Natural killer cell (primary cell): ENCODE measurements at regions not wholly inside any gene's neighbourhood (a gene's known extent, or its start where the extent isn't known, plus 50 kb on each side); places are given as distances from the start of the nearest gene placed in this dataset.

Experiments
- ATAC-seq, 3 donors: fragments of 150-1000 bp in 2 of 3; fragments of 200-7000 bp in 1 of 3; cut with Tn5 transposase; 1 replicate in 1 of 3; 2 replicates in 2 of 3; pipeline ENCODE4 v1.10.0; 2021; ENCODE audit warnings: mild to moderate bottlenecking in 2 of 3, moderate library complexity in 2 of 3
- DNase-seq, 2 donors: peaks; one replicate each; pipeline versions ENCODE4 v3.0.0 to v3.0.0-alpha.2; 2013 to 2021; ENCODE audit warnings: mixed read lengths in 1 of 2
- H3K27ac ChIP-seq: one replicate; pipeline ENCODE4 v1.5.1; 2013; ENCODE audit warnings: mild to moderate bottlenecking, low read length
- H3K27me3 ChIP-seq: one replicate; pipeline ENCODE4 v1.6.1; 2013; ENCODE audit warnings: low read length; ENCODE audit not compliant: control insufficient read depth, insufficient read depth
- H3K36me3 ChIP-seq: one replicate; pipeline ENCODE4 v1.6.1; 2013; ENCODE audit warnings: low read length; ENCODE audit not compliant: control insufficient read depth, insufficient read depth
- H3K4me1 ChIP-seq: one replicate; pipeline ENCODE4 v1.6.1; 2013; ENCODE audit warnings: low read length; ENCODE audit not compliant: control insufficient read depth, insufficient read depth
- H3K4me3 ChIP-seq: one replicate; pipeline ENCODE4 v1.5.1; 2013; ENCODE audit warnings: low read length
- H3K9me3 ChIP-seq: one replicate; pipeline ENCODE4 v1.6.1; 2013; ENCODE audit warnings: low read length; ENCODE audit not compliant: control insufficient read depth, insufficient read depth
- H3K27ac Mint-ChIP-seq, 2 donors: one replicate each; pipeline ENCODE4 v1.8.0; 2022; ENCODE audit warnings: mild to moderate bottlenecking in 2 of 2, mixed read lengths in 2 of 2, moderate library complexity in 1 of 2
- H3K27me3 Mint-ChIP-seq, 2 donors: one replicate each; pipeline ENCODE4 v1.8.0; 2022; ENCODE audit warnings: low read depth in 2 of 2, mixed read lengths in 2 of 2
- H3K36me3 Mint-ChIP-seq: one replicate; pipeline ENCODE4 v1.8.0; 2022; ENCODE audit warnings: mixed read lengths
- H3K4me1 Mint-ChIP-seq, 2 donors: one replicate each; pipeline ENCODE4 v1.8.0; 2022; ENCODE audit warnings: mixed read lengths in 2 of 2
- H3K4me3 Mint-ChIP-seq: one replicate; pipeline ENCODE4 v1.8.0; 2022; ENCODE audit warnings: mild to moderate bottlenecking, moderate library complexity, mixed read lengths
- H3K9me3 Mint-ChIP-seq, 2 donors: one replicate each; pipeline ENCODE4 v1.8.0; 2022; ENCODE audit warnings: mixed read lengths in 2 of 2
- WGBS: methylation state at CpG from one replicate; pipeline ENCODE4 v1.1.7; 2013; ENCODE audit warnings: missing lambda C conversion rate; ENCODE audit not compliant: insufficient coverage; 5-methylcytosine and 5-hydroxymethylcytosine counted together
- intact Hi-C: fragments of 100-400 bp; cut with micrococcal nuclease; formaldehyde crosslinking; loops from one replicate; pipeline ENCODE4 v1.14.2; 2022
- TF ChIP-seq, protein P1 (sequence below): fragments of 200-600 bp; IDR thresholded peaks from one replicate; pipeline ENCODE4 v1.8.0; 2022; ENCODE audit warnings: antibody characterized with exemption

DNA sequence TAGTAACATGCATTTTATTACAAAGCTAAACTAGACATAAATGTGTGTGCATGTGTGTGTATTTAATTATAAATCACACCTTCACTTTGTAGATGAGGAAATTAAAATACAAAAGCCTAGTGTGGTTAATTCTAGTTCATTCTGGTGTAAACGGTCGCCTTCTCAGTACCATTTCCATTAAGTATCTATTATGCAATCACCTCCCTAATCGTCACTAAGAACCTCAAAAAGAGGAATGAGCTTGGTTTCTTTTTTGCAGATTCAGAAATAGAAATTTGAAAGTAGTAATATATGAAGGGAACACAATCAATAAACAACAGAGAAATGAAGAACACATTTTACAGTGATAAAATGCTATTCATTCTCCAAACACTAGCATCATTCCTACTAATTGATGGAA lies 233.2 kb downstream of the ZBBX start:
- DNase-seq (no peak), ATAC-seq (no peak)
- H3K4me3 Mint-ChIP-seq, result no peak overlapping the region
- no peaks in the 10 kb centered on the region for H3K4me1 ChIP-seq
- H3K27ac Mint-ChIP-seq, result no peak overlapping the region
- H3K9me3 ChIP-seq, result no peaks in the 10 kb centered on the region
- no peaks in the 10 kb centered on the region for H3K4me1 Mint-ChIP-seq
- no peak overlapping the region for H3K4me3 ChIP-seq
- TF ChIP-seq, protein P1, sequence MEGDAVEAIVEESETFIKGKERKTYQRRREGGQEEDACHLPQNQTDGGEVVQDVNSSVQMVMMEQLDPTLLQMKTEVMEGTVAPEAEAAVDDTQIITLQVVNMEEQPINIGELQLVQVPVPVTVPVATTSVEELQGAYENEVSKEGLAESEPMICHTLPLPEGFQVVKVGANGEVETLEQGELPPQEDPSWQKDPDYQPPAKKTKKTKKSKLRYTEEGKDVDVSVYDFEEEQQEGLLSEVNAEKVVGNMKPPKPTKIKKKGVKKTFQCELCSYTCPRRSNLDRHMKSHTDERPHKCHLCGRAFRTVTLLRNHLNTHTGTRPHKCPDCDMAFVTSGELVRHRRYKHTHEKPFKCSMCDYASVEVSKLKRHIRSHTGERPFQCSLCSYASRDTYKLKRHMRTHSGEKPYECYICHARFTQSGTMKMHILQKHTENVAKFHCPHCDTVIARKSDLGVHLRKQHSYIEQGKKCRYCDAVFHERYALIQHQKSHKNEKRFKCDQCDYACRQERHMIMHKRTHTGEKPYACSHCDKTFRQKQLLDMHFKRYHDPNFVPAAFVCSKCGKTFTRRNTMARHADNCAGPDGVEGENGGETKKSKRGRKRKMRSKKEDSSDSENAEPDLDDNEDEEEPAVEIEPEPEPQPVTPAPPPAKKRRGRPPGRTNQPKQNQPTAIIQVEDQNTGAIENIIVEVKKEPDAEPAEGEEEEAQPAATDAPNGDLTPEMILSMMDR, result no peak
- peaks cover 4 to 10% of the 10 kb centered on the region in 2 donors for H3K9me3 Mint-ChIP-seq
- WGBS, result no CpG with 5 or more reads among the region's 3 CpGs
- no peaks in the 10 kb centered on the region for H3K36me3 Mint-ChIP-seq
- intact Hi-C loops, result no loop called here
- no peaks in the 10 kb centered on the region for H3K27me3 ChIP-seq
- no peaks in the 10 kb centered on the region for H3K27me3 Mint-ChIP-seq
- no peaks in the 10 kb centered on the region for H3K36me3 ChIP-seq
- no peak overlapping the region for H3K27ac ChIP-seq

DNA sequence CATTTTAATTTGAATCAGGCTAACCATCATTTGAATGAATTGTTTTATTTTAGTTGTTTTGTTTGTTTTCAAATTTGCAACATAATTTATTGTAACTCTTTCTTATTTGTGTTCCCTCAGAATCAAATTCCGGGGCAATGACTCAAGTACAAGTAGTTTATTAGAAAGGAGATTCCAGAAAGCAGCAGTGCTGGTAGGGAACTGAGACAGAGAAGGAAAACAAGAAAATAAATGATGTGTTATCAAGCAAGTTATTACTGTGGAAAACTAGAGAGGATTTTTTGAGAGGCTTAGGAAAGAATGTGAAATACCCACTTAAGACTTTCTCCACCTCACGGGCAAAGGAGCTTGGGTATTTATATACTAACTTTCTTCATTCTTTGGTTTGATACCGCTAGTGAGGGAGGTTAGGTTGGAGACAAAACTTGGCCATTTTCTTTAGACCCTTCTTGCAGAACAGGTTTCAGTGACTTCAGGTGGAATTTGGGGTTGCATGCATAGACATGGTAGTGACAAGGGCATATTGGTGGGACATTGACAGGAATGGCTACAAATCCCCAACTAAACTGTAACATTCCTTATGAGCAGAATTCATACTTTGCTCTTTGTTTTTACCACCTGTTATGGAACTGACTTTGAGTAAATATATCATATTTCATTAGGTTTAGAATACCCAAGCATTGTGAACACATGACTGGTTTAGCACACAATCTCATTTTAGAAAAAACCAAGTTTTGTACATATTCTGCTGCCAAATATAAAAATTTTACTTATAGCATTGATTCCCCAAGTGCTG lies 254.3 kb downstream of the ZBBX start:
- H3K4me1 Mint-ChIP-seq, result no peaks in the 10 kb centered on the region
- ATAC-seq (no peak), DNase-seq (no peak)
- peaks cover 10 to 14% of the 10 kb centered on the region in 2 donors for H3K9me3 Mint-ChIP-seq
- TF ChIP-seq, protein P1, result no peak
- no peak overlapping the region for H3K27ac Mint-ChIP-seq
- Histone ChIP-seq H3K27me3 (no peaks in the 10 kb centered on the region), H3K4me1 (no peaks in the 10 kb centered on the region), H3K9me3 (no peaks in the 10 kb centered on the region), H3K36me3 (no peaks in the 10 kb centered on the region), H3K27ac (no peak overlapping the region), H3K4me3 (no peak overlapping the region)
- H3K4me3 Mint-ChIP-seq, result no peak overlapping the region
- 78% methylated on average over 2 of the region's 3 CpGs for WGBS
- H3K27me3 Mint-ChIP-seq, result no peaks in the 10 kb centered on the region
- peaks cover 7% of the 10 kb centered on the region for H3K36me3 Mint-ChIP-seq
- intact Hi-C loops, result no loop called here

DNA sequence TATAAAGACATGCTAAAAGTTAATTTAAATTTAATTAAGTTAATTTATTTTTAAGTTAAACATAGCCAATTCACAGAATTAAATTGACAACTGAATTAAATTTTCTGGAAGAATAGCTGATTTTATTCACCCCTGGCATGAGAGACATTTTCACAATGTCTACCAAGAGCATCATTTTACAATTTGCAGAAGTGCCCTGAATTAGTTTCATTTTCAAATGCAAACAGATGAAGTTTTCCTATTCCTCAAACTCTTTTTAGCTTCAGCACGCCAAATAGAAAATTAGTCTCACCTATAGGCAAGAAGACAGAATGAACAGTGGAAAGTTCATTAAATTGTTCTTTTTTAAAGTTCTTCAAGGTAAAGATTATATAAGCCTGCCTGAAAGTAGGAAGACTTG lies 259.3 kb downstream of the ZBBX start:
- DNase-seq, result no peak
- Histone ChIP-seq H3K4me1 (no peaks in the 10 kb centered on the region), H3K4me3 (no peak overlapping the region), H3K36me3 (no peaks in the 10 kb centered on the region), H3K9me3 (peaks cover 7% of the 10 kb centered on the region), H3K27me3 (no peaks in the 10 kb centered on the region), H3K27ac (no peak overlapping the region)
- H3K36me3 Mint-ChIP-seq, result no peaks in the 10 kb centered on the region
- intact Hi-C loops, result no loop called here
- TF ChIP-seq, protein P1, result no peak
- H3K9me3 Mint-ChIP-seq, result peaks cover 7 to 12% of the 10 kb centered on the region in 2 donors
- H3K4me1 Mint-ChIP-seq, result no peaks in the 10 kb centered on the region
- no peak overlapping the region for H3K27ac Mint-ChIP-seq
- H3K27me3 Mint-ChIP-seq, result no peaks in the 10 kb centered on the region
- no peak for ATAC-seq
- 60% methylated on average over 1 of the region's 1 CpG for WGBS
- no peak overlapping the region for H3K4me3 Mint-ChIP-seq
